Spleen (tissue), 11 donors: ENCODE measurements at regions not wholly inside any gene's neighbourhood (a gene's known extent, or its start where the extent isn't known, plus 50 kb on each side); places are given as distances from the start of the nearest gene placed in this dataset.

ENCODE experiments used
- DNase-seq: peaks from one replicate; pipeline ENCODE4 v3.0.0-alpha.2; 2020
- H3K27ac ChIP-seq, 8 donors: fragments of 200-600 bp; sonication (generic) in 7 of 8; 1 replicate in 4 of 8; 2 replicates in 4 of 8; pipeline versions ENCODE4 v1.5.0 to v1.8.0; 2016 to 2021; ENCODE audit warnings: inconsistent platforms in 4 of 8, mild to moderate bottlenecking in 4 of 8, moderate library complexity in 1 of 8
- H3K27me3 ChIP-seq, 7 donors: fragments of 200-600 bp; sonication (generic) in 6 of 7; replicated peaks in 1 of 7; 1 replicate in 4 of 7; 2 replicates in 3 of 7; pipeline versions ENCODE4 v1.5.0 to v1.8.0; 2016 to 2021; ENCODE audit warnings: inconsistent platforms in 3 of 7, mild to moderate bottlenecking in 1 of 7
- H3K36me3 ChIP-seq, 6 donors: fragments of 200-600 bp; sonication (generic) in 5 of 6; 1 replicate in 4 of 6; 2 replicates in 2 of 6; pipeline versions ENCODE4 v1.5.0 to v1.8.0; 2016 to 2021; ENCODE audit warnings: inconsistent platforms in 2 of 6
- H3K4me1 ChIP-seq, 6 donors: fragments of 200-600 bp; sonication (generic) in 5 of 6; 1 replicate in 3 of 6; 2 replicates in 3 of 6; pipeline versions ENCODE4 v1.5.0 to v1.8.0; 2016 to 2021; ENCODE audit warnings: inconsistent platforms in 3 of 6
- H3K4me3 ChIP-seq, 8 donors: fragments of 200-600 bp; sonication (generic) in 7 of 8; 1 replicate in 4 of 8; 2 replicates in 4 of 8; pipeline versions ENCODE4 v1.5.0 to v1.8.0; 2016 to 2021; ENCODE audit warnings: inconsistent platforms in 4 of 8, mild to moderate bottlenecking in 4 of 8, moderate library complexity in 2 of 8
- H3K9me3 ChIP-seq, 8 donors: fragments of 200-600 bp; sonication (generic) in 7 of 8; 1 replicate in 4 of 8; 2 replicates in 4 of 8; pipeline versions ENCODE4 v1.5.0 to v1.8.0; 2016 to 2021; ENCODE audit warnings: inconsistent platforms in 4 of 8
- POLR2A ChIP-seq, 3 donors: fragments of 450-650 bp; IDR thresholded peaks; one replicate each; pipeline ENCODE4 v1.5.1; 2017; ENCODE audit warnings: antibody characterized with exemption in 3 of 3, mild to moderate bottlenecking in 1 of 3
- POLR2AphosphoS5 ChIP-seq, 3 donors: sonication (generic); formaldehyde crosslinking; IDR thresholded peaks; one replicate each; pipeline ENCODE4 v1.5.1; 2017; ENCODE audit warnings: antibody characterized with exemption in 3 of 3
- WGBS, 5 donors: extraction: QIAGEN DNeasy Blood & Tissue Kit in 3 of 5; methylation state at CpG; one replicate each; pipeline versions ENCODE4 v1.1.5 to v1.1.7; 2013 to 2018; 5-methylcytosine and 5-hydroxymethylcytosine counted together
- intact Hi-C: fragments of 100-400 bp; cut with DNase I; formaldehyde crosslinking; loops from one replicate; pipeline ENCODE4 v1.15.0; 2023; ENCODE audit warnings: low total_unique reads
- TF ChIP-seq, protein P1 (sequence below), 11 experiments: fragments of 200-600 bp in 7 of 11; fragments of 450-650 bp in 4 of 11; sonication (generic) in 4 of 11; IDR thresholded peaks in 8 of 11; conservative IDR thresholded peaks in 3 of 11; 1 replicate in 7 of 11; 2 replicates in 4 of 11; pipeline versions ENCODE4 v1.4.0 to v1.8.0; 2016 to 2021; ENCODE audit warnings: antibody characterized with exemption in 11 of 11, inconsistent platforms in 4 of 11, mild to moderate bottlenecking in 1 of 11
- donor health status: healthy with polysubstance abuse.
- donor health status: DM: no; HTN: no; CAD: no; lungs with moderate emphysema.
- donor health status: DM: no; HTN: no; CAD: no.
- donor health status: Bipolar disorder and iron deficiency.
- donor health status: healthy.
- donor health status: DM: no; HTN: no; CAD: no.
- donor health status: DM: yes; HTN: yes; CAD: no.

DNA sequence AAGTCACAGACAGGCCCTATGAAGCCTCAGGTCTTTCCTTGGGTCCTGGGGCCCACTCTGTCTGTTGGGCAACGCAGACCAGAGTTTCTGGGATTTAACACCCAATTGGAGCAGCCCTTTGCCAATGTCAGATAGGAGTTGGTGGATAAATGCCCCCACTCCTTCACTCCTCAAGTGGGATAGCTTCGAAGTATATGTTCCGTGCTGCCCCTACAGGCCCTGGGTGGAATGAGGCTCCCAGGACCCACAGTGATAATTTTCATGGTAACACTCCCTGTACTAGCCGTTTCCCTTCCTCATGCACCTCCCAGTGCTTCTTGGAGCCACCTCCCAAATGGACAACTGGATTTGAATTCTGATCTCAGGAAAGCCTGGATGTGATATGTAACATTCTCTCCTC, 145.4 kb downstream of the FOXA2 start:
- intact Hi-C loops, result no loop called here
- no peak for DNase-seq
- Histone ChIP-seq H3K4me1 (no peaks in the 10 kb centered on the region), H3K36me3 (no peaks in the 10 kb centered on the region), H3K27me3 (no peaks in the 10 kb centered on the region), H3K27ac (no peak overlapping the region), H3K4me3 (no peak overlapping the region), H3K9me3 (no peaks in the 10 kb centered on the region)
- TF ChIP-seq POLR2AphosphoS5 (IDR thresholded peaks at IDR 0.05) (no peak), POLR2A (IDR thresholded peaks at IDR 0.05) (no peak)
- TF ChIP-seq, protein P1, sequence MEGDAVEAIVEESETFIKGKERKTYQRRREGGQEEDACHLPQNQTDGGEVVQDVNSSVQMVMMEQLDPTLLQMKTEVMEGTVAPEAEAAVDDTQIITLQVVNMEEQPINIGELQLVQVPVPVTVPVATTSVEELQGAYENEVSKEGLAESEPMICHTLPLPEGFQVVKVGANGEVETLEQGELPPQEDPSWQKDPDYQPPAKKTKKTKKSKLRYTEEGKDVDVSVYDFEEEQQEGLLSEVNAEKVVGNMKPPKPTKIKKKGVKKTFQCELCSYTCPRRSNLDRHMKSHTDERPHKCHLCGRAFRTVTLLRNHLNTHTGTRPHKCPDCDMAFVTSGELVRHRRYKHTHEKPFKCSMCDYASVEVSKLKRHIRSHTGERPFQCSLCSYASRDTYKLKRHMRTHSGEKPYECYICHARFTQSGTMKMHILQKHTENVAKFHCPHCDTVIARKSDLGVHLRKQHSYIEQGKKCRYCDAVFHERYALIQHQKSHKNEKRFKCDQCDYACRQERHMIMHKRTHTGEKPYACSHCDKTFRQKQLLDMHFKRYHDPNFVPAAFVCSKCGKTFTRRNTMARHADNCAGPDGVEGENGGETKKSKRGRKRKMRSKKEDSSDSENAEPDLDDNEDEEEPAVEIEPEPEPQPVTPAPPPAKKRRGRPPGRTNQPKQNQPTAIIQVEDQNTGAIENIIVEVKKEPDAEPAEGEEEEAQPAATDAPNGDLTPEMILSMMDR (IDR thresholded peaks at IDR 0.05 in 8 of 11, conservative IDR thresholded peaks at IDR 0.05 in 3 of 11), result no peak
- WGBS, 5 donors, result 76 to 92% (median 84%) methylated on average over 4 of the region's 4 CpGs

DNA sequence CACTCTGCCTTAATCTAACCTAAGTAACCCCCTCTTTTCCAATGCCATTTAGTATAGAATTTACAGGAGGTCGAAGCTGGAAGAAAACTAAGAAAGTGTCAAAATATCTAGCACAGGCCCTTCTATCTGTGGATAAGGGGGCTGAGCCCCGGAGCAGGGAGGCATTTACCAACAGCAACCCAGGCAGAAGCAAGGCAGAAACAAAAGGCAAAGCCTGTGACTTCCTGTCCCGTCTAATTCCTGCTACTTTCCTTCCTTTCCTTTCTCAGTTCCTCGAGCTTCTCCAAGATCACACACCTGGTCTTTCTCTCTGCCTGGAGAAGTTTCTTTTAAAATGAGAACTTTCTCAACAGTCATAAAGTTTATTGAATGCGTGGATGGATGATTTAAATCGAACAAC, 146.0 kb downstream of the FOXA2 start:
- no peak overlapping the region for H3K4me3 ChIP-seq
- no peak for TF ChIP-seq POLR2A (IDR thresholded peaks at IDR 0.05)
- TF ChIP-seq POLR2AphosphoS5 (IDR thresholded peaks at IDR 0.05), result no peak
- TF ChIP-seq, protein P1 (IDR thresholded peaks at IDR 0.05 in 8 of 11, conservative IDR thresholded peaks at IDR 0.05 in 3 of 11), result no peak
- DNase-seq, result no peak
- H3K36me3 ChIP-seq, result no peaks in the 10 kb centered on the region
- no peaks in the 10 kb centered on the region for H3K27me3 ChIP-seq
- H3K9me3 ChIP-seq, result no peaks in the 10 kb centered on the region
- H3K4me1 ChIP-seq, result no peaks in the 10 kb centered on the region
- H3K27ac ChIP-seq, result no peak overlapping the region
- WGBS, 5 donors, result 64 to 73% (median 68%) methylated on average over 6 of the region's 6 CpGs
- intact Hi-C loops, result no loop called here

DNA sequence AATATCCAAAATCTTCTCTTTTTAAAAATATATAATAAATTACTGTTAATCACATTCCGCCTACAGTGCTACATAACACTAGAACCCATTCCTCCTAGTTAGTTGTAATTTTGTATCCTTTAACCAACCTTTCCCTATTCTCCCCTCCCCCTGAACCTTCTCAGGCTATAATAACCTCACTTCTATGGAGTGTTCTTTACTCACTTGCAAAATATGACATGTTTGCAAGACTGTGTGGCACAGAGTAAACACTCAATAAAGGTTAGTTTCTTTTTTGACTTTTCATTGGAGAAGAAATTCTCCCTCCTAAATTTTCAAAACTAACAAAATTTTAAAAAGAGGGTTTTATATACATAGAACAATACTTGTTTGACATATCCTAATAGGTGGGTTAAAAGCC, 147.0 kb downstream of the FOXA2 start:
- WGBS, 5 donors, result 89 to 95% (median 90%) methylated on average over 1 of the region's 1 CpG
- TF ChIP-seq POLR2AphosphoS5 (IDR thresholded peaks at IDR 0.05) (no peak), POLR2A (IDR thresholded peaks at IDR 0.05) (no peak)
- TF ChIP-seq, protein P1 (IDR thresholded peaks at IDR 0.05 in 8 of 11, conservative IDR thresholded peaks at IDR 0.05 in 3 of 11), result no peak
- H3K36me3 ChIP-seq, result no peaks in the 10 kb centered on the region
- H3K4me1 ChIP-seq, result no peaks in the 10 kb centered on the region
- DNase-seq, result no peak
- intact Hi-C loops, result no loop called here
- no peak overlapping the region for H3K27ac ChIP-seq
- H3K9me3 ChIP-seq, result no peaks in the 10 kb centered on the region
- H3K4me3 ChIP-seq, result no peak overlapping the region
- H3K27me3 ChIP-seq, result no peaks in the 10 kb centered on the region

DNA sequence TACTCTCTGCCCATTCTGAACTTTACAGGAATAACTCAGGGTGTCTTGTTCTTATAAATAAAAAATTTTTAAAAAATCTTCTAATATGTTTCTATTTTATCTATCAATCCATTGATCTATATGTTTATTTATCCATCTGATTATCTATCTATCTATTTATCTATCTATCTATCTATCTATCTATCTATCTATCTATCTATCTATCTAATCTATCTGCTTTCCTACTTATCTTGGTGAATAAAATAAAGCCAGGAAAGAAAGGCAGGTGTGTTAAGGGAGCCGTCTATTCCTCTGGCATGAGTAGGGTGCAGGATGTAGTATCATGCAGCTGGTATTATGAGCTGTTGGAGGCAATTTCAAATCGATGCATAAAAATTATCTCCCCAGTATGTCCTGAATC, 153.0 kb downstream of the FOXA2 start:
- Histone ChIP-seq H3K27ac (no peak overlapping the region), H3K27me3 (peaks cover 0 to 7% (median 0%) of the 10 kb centered on the region in 7 donors), H3K9me3 (peaks cover 0 to 6% (median 0%) of the 10 kb centered on the region in 8 donors), H3K4me1 (no peaks in the 10 kb centered on the region), H3K4me3 (no peak overlapping the region), H3K36me3 (no peaks in the 10 kb centered on the region)
- intact Hi-C loops, result no loop called here
- 70 to 88% (median 80%) methylated on average over 2 of the region's 2 CpGs for WGBS, 5 donors
- no peak for DNase-seq
- TF ChIP-seq POLR2AphosphoS5 (IDR thresholded peaks at IDR 0.05) (no peak), POLR2A (IDR thresholded peaks at IDR 0.05) (no peak)
- TF ChIP-seq, protein P1 (IDR thresholded peaks at IDR 0.05 in 8 of 11, conservative IDR thresholded peaks at IDR 0.05 in 3 of 11), result no peak
